ENCODE measurements at regions not wholly inside any gene's neighbourhood (a gene's known extent, or its start where the extent isn't known, plus 50 kb on each side); places are given as distances from the start of the nearest gene placed in this dataset.

- H3K9me3 ChIP-seq, result no peaks in the 10 kb centered on the region
- H3K4me3 ChIP-seq, result no peak overlapping the region
- DNase-seq, result no peak
- no peaks in the 10 kb centered on the region for H3K27me3 ChIP-seq
- H3K27ac ChIP-seq, result no peak overlapping the region
- intact Hi-C loops (cut with DNase I; ENCODE audit: low total_unique reads), result no loop called here
- no peaks in the 10 kb centered on the region for H3K36me3 ChIP-seq
- in situ Hi-C loops (cut with MboI; ENCODE audit: low pct_ligation_motif_present in 1 of 4, low pct_unique_long_range_greater_than_20kb in 1 of 4, low sequenced_read_pairs in 3 of 4), result no loop called here
- 72 to 82% methylated on average over 3 of the region's 3 CpGs for WGBS, 2 donors (ENCODE audit: low coverage in 1 of 2)
- no peaks in the 10 kb centered on the region for H3K4me1 ChIP-seq
- TF ChIP-seq CTCF (IDR thresholded peaks at IDR 0.05) (no peak), POLR2A (IDR thresholded peaks at IDR 0.05) (no peak), POLR2AphosphoS5 (IDR thresholded peaks at IDR 0.05) (no peak), EP300 (IDR thresholded peaks at IDR 0.05; ENCODE audit: low read depth) (no peak)
Measured at GRCh38 chr5:87113861-87114260, 153.8 kb upstream of the RASA1 start.

- H3K4me3 ChIP-seq, result no peak overlapping the region
- WGBS, 2 donors (ENCODE audit: low coverage in 1 of 2), result 78 to 87% methylated on average over 4 of the region's 4 CpGs
- no peaks in the 10 kb centered on the region for H3K4me1 ChIP-seq
- H3K9me3 ChIP-seq, result no peaks in the 10 kb centered on the region
- H3K27me3 ChIP-seq, result no peaks in the 10 kb centered on the region
- TF ChIP-seq CTCF (IDR thresholded peaks at IDR 0.05) (no peak), EP300 (IDR thresholded peaks at IDR 0.05; ENCODE audit: low read depth) (no peak), POLR2AphosphoS5 (IDR thresholded peaks at IDR 0.05) (no peak), POLR2A (IDR thresholded peaks at IDR 0.05) (no peak)
- no peaks in the 10 kb centered on the region for H3K36me3 ChIP-seq
- intact Hi-C loops (cut with DNase I; ENCODE audit: low total_unique reads), result no loop called here
- H3K27ac ChIP-seq, result no peak overlapping the region
- DNase-seq, result no peak
- in situ Hi-C loops (cut with MboI; ENCODE audit: low pct_ligation_motif_present in 1 of 4, low pct_unique_long_range_greater_than_20kb in 1 of 4, low sequenced_read_pairs in 3 of 4), result no loop called here
Measured at GRCh38 chr5:87114631-87115030, 153.1 kb upstream of the RASA1 start.

DNA sequence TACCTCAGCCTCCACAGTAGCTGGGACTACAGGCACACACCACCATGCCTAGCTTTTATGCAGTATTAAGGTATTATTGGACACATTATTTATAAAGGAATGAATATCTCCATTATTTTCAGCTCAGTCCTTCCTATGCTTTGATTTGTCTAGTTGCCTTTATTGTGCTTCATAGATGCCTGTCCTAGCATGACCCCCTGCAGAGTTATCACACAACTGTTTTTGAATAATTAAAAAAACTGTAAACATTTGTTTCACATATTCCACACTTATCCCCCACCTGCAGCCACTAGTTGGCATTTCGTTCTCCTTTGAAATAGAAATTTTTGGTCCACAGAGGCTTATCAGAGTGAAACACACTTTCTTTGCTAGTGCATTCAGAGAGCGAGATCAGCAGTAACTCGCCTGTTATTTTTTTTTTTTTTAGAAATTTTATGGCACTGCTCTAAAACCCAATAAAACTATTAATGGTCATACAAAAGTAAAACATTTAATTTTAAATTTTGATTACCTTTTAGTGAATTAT, 151.8 kb upstream of the RASA1 start:
- no peak for DNase-seq
- Histone ChIP-seq H3K36me3 (no peaks in the 10 kb centered on the region), H3K27ac (no peak overlapping the region), H3K4me1 (peaks cover 0 to 5% (median 0%) of the 10 kb centered on the region in 4 donors), H3K27me3 (no peaks in the 10 kb centered on the region), H3K4me3 (no peak overlapping the region), H3K9me3 (no peaks in the 10 kb centered on the region)
- in situ Hi-C loops (cut with MboI; ENCODE audit: low pct_ligation_motif_present in 1 of 4, low pct_unique_long_range_greater_than_20kb in 1 of 4, low sequenced_read_pairs in 3 of 4) (no loop called here), intact Hi-C loops (cut with DNase I; ENCODE audit: low total_unique reads) (no loop called here)
- TF ChIP-seq POLR2AphosphoS5 (IDR thresholded peaks at IDR 0.05) (no peak), CTCF (IDR thresholded peaks at IDR 0.05) (no peak), POLR2A (IDR thresholded peaks at IDR 0.05) (no peak), EP300 (IDR thresholded peaks at IDR 0.05; ENCODE audit: low read depth) (no peak)
- 79 to 80% methylated on average over 3 of the region's 3 CpGs for WGBS, 2 donors (ENCODE audit: low coverage in 1 of 2)

- in situ Hi-C loops (cut with MboI; ENCODE audit: low pct_ligation_motif_present in 1 of 4, low pct_unique_long_range_greater_than_20kb in 1 of 4, low sequenced_read_pairs in 3 of 4) (no loop called here), intact Hi-C loops (cut with DNase I; ENCODE audit: low total_unique reads) (no loop called here)
- DNase-seq, result no peak
- Histone ChIP-seq H3K4me3 (no peak overlapping the region), H3K4me1 (peaks cover 0 to 7% (median 3%) of the 10 kb centered on the region in 4 donors), H3K27me3 (no peaks in the 10 kb centered on the region), H3K27ac (no peak overlapping the region), H3K9me3 (no peaks in the 10 kb centered on the region), H3K36me3 (no peaks in the 10 kb centered on the region)
- TF ChIP-seq EP300 (IDR thresholded peaks at IDR 0.05; ENCODE audit: low read depth) (no peak), POLR2AphosphoS5 (IDR thresholded peaks at IDR 0.05) (no peak), POLR2A (IDR thresholded peaks at IDR 0.05) (no peak)
- 60 to 69% methylated on average over 2 of the region's 2 CpGs for WGBS, 2 donors (ENCODE audit: low coverage in 1 of 2)
Measured at GRCh38 chr5:87116825-87117512, 150.7 kb upstream of the RASA1 start.
